ENCODE measurements at regions not wholly inside any gene's neighbourhood (a gene's known extent, or its start where the extent isn't known, plus 50 kb on each side); places are given as distances from the start of the nearest gene placed in this dataset.

- TF ChIP-seq CTCF (conservative IDR thresholded peaks at IDR 0.05; ENCODE audit: low read depth, low read length): no peak
- TF ChIP-seq EZH2 (IDR thresholded peaks at IDR 0.05; ENCODE audit: low read length, unreplicated experiment): no peak
- no peak for TF ChIP-seq EZH2phosphoT487 (IDR thresholded peaks at IDR 0.05; ENCODE audit: borderline replicate concordance, low read length)
These were observed 930.7 kb downstream of the BRD1 start for GRCh38 chr22:48896766-48897644.

Measured in PC-3 (cell line).